Natural killer cell (primary cell): ENCODE measurements at regions not wholly inside any gene's neighbourhood (a gene's known extent, or its start where the extent isn't known, plus 50 kb on each side); places are given as distances from the start of the nearest gene placed in this dataset.

Experiments
- ATAC-seq, 3 donors: fragments of 150-1000 bp in 2 of 3; fragments of 200-7000 bp in 1 of 3; cut with Tn5 transposase; 1 replicate in 1 of 3; 2 replicates in 2 of 3; pipeline ENCODE4 v1.10.0; 2021; ENCODE audit warnings: mild to moderate bottlenecking in 2 of 3, moderate library complexity in 2 of 3
- DNase-seq, 2 donors: peaks; one replicate each; pipeline versions ENCODE4 v3.0.0 to v3.0.0-alpha.2; 2013 to 2021; ENCODE audit warnings: mixed read lengths in 1 of 2
- H3K27ac ChIP-seq: one replicate; pipeline ENCODE4 v1.5.1; 2013; ENCODE audit warnings: mild to moderate bottlenecking, low read length
- H3K27me3 ChIP-seq: one replicate; pipeline ENCODE4 v1.6.1; 2013; ENCODE audit warnings: low read length; ENCODE audit not compliant: control insufficient read depth, insufficient read depth
- H3K36me3 ChIP-seq: one replicate; pipeline ENCODE4 v1.6.1; 2013; ENCODE audit warnings: low read length; ENCODE audit not compliant: control insufficient read depth, insufficient read depth
- H3K4me1 ChIP-seq: one replicate; pipeline ENCODE4 v1.6.1; 2013; ENCODE audit warnings: low read length; ENCODE audit not compliant: control insufficient read depth, insufficient read depth
- H3K4me3 ChIP-seq: one replicate; pipeline ENCODE4 v1.5.1; 2013; ENCODE audit warnings: low read length
- H3K9me3 ChIP-seq: one replicate; pipeline ENCODE4 v1.6.1; 2013; ENCODE audit warnings: low read length; ENCODE audit not compliant: control insufficient read depth, insufficient read depth
- H3K27ac Mint-ChIP-seq, 2 donors: one replicate each; pipeline ENCODE4 v1.8.0; 2022; ENCODE audit warnings: mild to moderate bottlenecking in 2 of 2, mixed read lengths in 2 of 2, moderate library complexity in 1 of 2
- H3K27me3 Mint-ChIP-seq, 2 donors: one replicate each; pipeline ENCODE4 v1.8.0; 2022; ENCODE audit warnings: low read depth in 2 of 2, mixed read lengths in 2 of 2
- H3K36me3 Mint-ChIP-seq: one replicate; pipeline ENCODE4 v1.8.0; 2022; ENCODE audit warnings: mixed read lengths
- H3K4me1 Mint-ChIP-seq, 2 donors: one replicate each; pipeline ENCODE4 v1.8.0; 2022; ENCODE audit warnings: mixed read lengths in 2 of 2
- H3K4me3 Mint-ChIP-seq: one replicate; pipeline ENCODE4 v1.8.0; 2022; ENCODE audit warnings: mild to moderate bottlenecking, moderate library complexity, mixed read lengths
- H3K9me3 Mint-ChIP-seq, 2 donors: one replicate each; pipeline ENCODE4 v1.8.0; 2022; ENCODE audit warnings: mixed read lengths in 2 of 2
- WGBS: methylation state at CpG from one replicate; pipeline ENCODE4 v1.1.7; 2013; ENCODE audit warnings: missing lambda C conversion rate; ENCODE audit not compliant: insufficient coverage; 5-methylcytosine and 5-hydroxymethylcytosine counted together
- intact Hi-C: fragments of 100-400 bp; cut with micrococcal nuclease; formaldehyde crosslinking; loops from one replicate; pipeline ENCODE4 v1.14.2; 2022
- TF ChIP-seq, protein P1 (sequence below): fragments of 200-600 bp; IDR thresholded peaks from one replicate; pipeline ENCODE4 v1.8.0; 2022; ENCODE audit warnings: antibody characterized with exemption

DNA sequence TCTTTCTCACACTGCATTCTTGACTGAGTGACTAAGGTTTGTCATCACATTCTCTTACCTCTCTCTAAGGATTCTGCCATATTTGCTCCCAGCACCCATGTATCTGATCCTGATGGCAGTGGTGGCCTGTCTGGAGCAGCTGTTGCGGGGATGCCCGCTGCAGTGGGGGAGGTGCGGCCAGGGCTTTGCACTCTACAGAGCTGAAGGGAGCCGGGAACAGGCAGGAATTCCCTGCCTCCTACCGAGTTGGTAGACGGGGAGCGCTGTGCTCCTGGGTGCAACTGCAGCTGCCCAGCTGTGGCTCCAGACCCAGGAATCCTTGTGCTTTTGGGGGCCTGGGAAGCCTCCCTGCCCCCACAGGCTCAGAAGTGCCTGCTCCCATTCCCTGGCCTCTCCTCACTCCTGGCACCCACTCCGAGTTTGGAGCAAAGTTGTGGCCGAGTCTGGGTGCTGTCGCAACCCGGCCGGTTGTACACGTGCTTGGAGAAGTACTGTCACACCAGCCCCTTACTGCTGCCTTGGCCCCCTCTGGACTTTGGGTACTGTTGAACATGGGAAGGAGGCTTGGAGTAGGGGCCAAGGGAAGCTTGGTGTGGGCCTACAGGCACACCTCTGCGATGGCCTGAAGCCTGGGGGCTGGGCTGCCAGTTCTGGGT is 106.9 kb upstream of the OR4E1 start:
- no peak overlapping the region for H3K4me3 ChIP-seq
- ATAC-seq (no peak), DNase-seq (no peak)
- no peaks in the 10 kb centered on the region for H3K4me1 ChIP-seq
- no peaks in the 10 kb centered on the region for H3K27me3 ChIP-seq
- Mint-ChIP-seq H3K27me3 (peaks cover 14 to 43% of the 10 kb centered on the region in 2 donors), H3K36me3 (no peaks in the 10 kb centered on the region), H3K4me1 (no peaks in the 10 kb centered on the region), H3K9me3 (no peaks in the 10 kb centered on the region), H3K27ac (no peak overlapping the region), H3K4me3 (no peak overlapping the region)
- no peak overlapping the region for H3K27ac ChIP-seq
- H3K9me3 ChIP-seq = no peaks in the 10 kb centered on the region
- intact Hi-C loops = no loop called here
- 88% methylated on average over 14 of the region's 14 CpGs for WGBS
- TF ChIP-seq, protein P1, sequence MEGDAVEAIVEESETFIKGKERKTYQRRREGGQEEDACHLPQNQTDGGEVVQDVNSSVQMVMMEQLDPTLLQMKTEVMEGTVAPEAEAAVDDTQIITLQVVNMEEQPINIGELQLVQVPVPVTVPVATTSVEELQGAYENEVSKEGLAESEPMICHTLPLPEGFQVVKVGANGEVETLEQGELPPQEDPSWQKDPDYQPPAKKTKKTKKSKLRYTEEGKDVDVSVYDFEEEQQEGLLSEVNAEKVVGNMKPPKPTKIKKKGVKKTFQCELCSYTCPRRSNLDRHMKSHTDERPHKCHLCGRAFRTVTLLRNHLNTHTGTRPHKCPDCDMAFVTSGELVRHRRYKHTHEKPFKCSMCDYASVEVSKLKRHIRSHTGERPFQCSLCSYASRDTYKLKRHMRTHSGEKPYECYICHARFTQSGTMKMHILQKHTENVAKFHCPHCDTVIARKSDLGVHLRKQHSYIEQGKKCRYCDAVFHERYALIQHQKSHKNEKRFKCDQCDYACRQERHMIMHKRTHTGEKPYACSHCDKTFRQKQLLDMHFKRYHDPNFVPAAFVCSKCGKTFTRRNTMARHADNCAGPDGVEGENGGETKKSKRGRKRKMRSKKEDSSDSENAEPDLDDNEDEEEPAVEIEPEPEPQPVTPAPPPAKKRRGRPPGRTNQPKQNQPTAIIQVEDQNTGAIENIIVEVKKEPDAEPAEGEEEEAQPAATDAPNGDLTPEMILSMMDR = no peak
- H3K36me3 ChIP-seq = no peaks in the 10 kb centered on the region

DNA sequence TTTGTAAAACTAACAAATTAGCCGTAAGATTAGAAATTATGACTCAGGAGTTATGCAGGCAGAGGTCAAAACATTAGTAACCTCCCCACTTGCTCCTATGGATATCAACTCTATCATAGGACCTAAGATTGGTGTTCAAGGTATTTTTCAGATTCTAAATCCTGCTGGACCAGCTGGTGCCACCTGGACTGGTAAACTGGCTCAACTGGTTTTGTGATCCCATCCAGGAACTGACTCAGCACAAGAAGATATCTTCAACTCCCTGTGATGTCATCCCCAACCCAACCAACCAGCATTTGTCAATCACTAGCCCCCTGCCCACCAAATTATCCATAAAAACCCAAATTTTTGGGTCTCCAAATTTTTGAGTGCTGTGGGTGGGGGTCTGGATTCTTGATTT is 98.1 kb upstream of the OR4E1 start:
- Histone ChIP-seq H3K27me3 (no peaks in the 10 kb centered on the region), H3K36me3 (no peaks in the 10 kb centered on the region), H3K4me1 (no peaks in the 10 kb centered on the region), H3K9me3 (no peaks in the 10 kb centered on the region), H3K27ac (no peak overlapping the region), H3K4me3 (no peak overlapping the region)
- Mint-ChIP-seq H3K36me3 (no peaks in the 10 kb centered on the region), H3K4me1 (no peaks in the 10 kb centered on the region), H3K9me3 (no peaks in the 10 kb centered on the region), H3K27me3 (peaks cover 16 to 57% of the 10 kb centered on the region in 2 donors), H3K27ac (no peak overlapping the region), H3K4me3 (no peak overlapping the region)
- ATAC-seq = no peak
- TF ChIP-seq, protein P1 = no peak
- WGBS = 100% methylated on average over 1 of the region's 1 CpG
- intact Hi-C loops = no loop called here
- DNase-seq = no peak

DNA sequence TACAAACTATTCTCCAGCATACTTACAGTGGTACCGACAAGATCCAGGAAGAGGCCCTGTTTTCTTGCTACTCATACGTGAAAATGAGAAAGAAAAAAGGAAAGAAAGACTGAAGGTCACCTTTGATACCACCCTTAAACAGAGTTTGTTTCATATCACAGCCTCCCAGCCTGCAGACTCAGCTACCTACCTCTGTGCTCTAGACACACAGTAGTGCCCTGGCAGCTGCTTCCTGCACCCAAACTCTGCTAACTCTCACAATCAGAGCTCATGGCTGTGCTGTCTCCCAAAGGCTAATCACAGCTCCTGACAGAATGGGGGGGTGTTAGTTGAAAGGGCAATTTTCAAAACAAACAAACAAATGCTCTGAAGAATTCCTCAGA is 95.2 kb upstream of the OR4E1 start:
- TF ChIP-seq, protein P1 = no peak
- Histone ChIP-seq H3K36me3 (no peaks in the 10 kb centered on the region), H3K4me3 (no peak overlapping the region), H3K27ac (no peak overlapping the region), H3K4me1 (no peaks in the 10 kb centered on the region), H3K27me3 (no peaks in the 10 kb centered on the region), H3K9me3 (no peaks in the 10 kb centered on the region)
- Mint-ChIP-seq H3K4me1 (no peaks in the 10 kb centered on the region), H3K27ac (no peak overlapping the region), H3K9me3 (no peaks in the 10 kb centered on the region), H3K27me3 (peaks cover 18 to 39% of the 10 kb centered on the region in 2 donors), H3K36me3 (no peaks in the 10 kb centered on the region), H3K4me3 (no peak overlapping the region)
- peak in 1 of 2 donors; percentile 5 for DNase-seq
- 100% methylated on average over 1 of the region's 2 CpGs for WGBS
- no peak for ATAC-seq
- intact Hi-C loops = no loop called here
